Lung (tissue), 9 donors: ENCODE measurements at regions not wholly inside any gene's neighbourhood (a gene's known extent, or its start where the extent isn't known, plus 50 kb on each side); places are given as distances from the start of the nearest gene placed in this dataset.
A peak's percentile ranks its signal among the peaks of the same experiment; 100 is the strongest.
"Not testable (repeated sequence)": the region's sequence is repeated elsewhere in the genome, so short reads cannot be mapped to it uniquely, and the experiment has no call there.

Source experiments
- ATAC-seq: fragments of 200-7000 bp; cut with Tn5 transposase; one replicate; pipeline ENCODE4 v1.9.1; 2020; ENCODE audit warnings: moderate number of reproducible peaks; ENCODE audit not compliant: insufficient read depth, low FRiP score
- DNase-seq, 3 donors: peaks; one replicate each; pipeline ENCODE4 v3.0.0-alpha.2; 2013 to 2017
- H3K27ac ChIP-seq, 2 donors: one replicate each; pipeline ENCODE4 v1.5.1; 2013; ENCODE audit warnings: mild to moderate bottlenecking in 2 of 2, moderate library complexity in 2 of 2, control low read depth in 1 of 2, inconsistent platforms in 1 of 2, low read depth in 1 of 2, low read length in 1 of 2
- H3K27me3 ChIP-seq, 3 donors: one replicate each; pipeline ENCODE4 v1.5.1; 2013; ENCODE audit warnings: low read length in 2 of 3; ENCODE audit not compliant: control insufficient read depth in 3 of 3, insufficient read depth in 3 of 3
- H3K36me3 ChIP-seq, 4 donors: one replicate each; pipeline ENCODE4 v1.5.1; 2013; ENCODE audit warnings: low read length in 4 of 4, mild to moderate bottlenecking in 1 of 4, moderate library complexity in 1 of 4; ENCODE audit not compliant: control insufficient read depth in 4 of 4, insufficient read depth in 4 of 4
- H3K4me1 ChIP-seq, 5 donors: one replicate each; pipeline ENCODE4 v1.5.1; 2013; ENCODE audit warnings: low read length in 5 of 5, mild to moderate bottlenecking in 2 of 5, moderate library complexity in 1 of 5; ENCODE audit not compliant: control insufficient read depth in 5 of 5, insufficient read depth in 5 of 5
- H3K4me3 ChIP-seq: one replicate; pipeline ENCODE4 v1.5.1; 2013; ENCODE audit warnings: mild to moderate bottlenecking, control low read depth, moderate library complexity
- H3K9ac ChIP-seq, 2 donors: one replicate each; pipeline ENCODE4 v1.5.1; 2013; ENCODE audit warnings: low read length in 2 of 2, control low read depth in 1 of 2; ENCODE audit not compliant: insufficient read depth in 1 of 2
- H3K9me3 ChIP-seq, 4 donors: one replicate each; pipeline ENCODE4 v1.5.1; 2013; ENCODE audit warnings: low read length in 3 of 4, mild to moderate bottlenecking in 1 of 4, moderate library complexity in 1 of 4; ENCODE audit not compliant: control insufficient read depth in 4 of 4, insufficient read depth in 3 of 4
- WGBS, 2 donors: extraction: QIAGEN DNeasy Blood & Tissue Kit; methylation state at CpG; one replicate each; pipeline ENCODE4 v1.1.7; 2013; 5-methylcytosine and 5-hydroxymethylcytosine counted together
- donor health status: Bipolar disorder and iron deficiency.
- donor health status: healthy.
- donor health status: DM: yes; HTN: yes; CAD: no.

DNA sequence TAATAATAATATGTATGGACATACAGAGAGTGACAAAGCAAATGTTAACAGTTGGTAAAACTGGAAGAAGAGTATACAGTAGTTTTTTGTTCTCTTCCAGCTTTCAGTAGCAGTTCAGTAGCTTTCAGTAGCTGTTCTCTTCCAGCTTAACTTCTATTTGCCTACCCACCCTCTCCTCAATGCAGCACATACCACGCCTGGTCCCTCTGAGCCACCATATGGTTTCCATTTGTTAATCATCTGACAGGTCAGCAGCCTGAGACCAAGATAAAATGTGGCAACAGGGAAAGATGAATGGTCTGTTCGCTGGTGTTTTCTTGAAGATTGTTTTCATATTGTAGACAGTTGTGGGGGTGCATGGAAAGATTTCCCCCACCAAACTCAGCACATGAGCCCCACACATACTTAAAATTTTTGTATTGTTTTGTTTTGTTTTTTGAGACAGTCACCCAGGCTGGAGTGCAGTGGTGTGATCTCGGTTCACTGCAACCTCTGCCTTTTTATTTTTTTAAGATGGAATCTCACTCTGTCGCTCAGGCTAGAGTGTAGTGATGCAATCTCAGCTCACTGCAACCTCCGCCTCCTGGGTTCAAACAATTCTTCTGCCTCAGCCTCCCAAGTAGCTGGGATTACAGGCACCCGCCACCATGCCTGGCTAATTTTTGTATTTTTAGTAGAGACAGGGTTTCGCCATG, 56.8 kb downstream of the ATP6V0E2 start:
- H3K36me3 ChIP-seq, H3K4me1 ChIP-seq, H3K27ac ChIP-seq, H3K27me3 ChIP-seq, H3K9ac ChIP-seq, H3K9me3 ChIP-seq, H3K4me3 ChIP-seq, ATAC-seq: not testable (repeated sequence)
- 61 to 84% methylated on average over 6 of the region's 7 CpGs for WGBS, 2 donors
- DNase-seq = peak; percentile 78 to 93 (median 92)

DNA sequence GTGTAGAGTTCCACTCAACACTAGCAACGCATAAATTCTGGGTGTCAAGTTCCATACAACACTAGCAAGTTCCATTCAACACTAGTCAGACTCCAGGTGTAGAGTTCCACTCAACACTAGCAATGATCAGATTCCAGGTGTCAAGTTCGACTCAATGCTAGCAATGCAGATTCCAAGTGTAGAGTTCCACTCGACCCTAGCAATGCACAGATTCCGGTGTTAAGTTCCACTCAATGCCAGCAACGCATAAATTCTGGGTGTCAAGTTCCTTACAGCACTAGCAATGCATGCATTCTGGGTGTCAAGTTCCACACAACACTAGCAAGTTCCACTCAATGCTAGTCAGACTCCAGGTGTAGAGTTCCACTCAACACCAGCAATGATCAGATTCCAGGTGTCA, 60.0 kb downstream of the ATP6V0E2 start:
- WGBS, 2 donors = 79 to 92% methylated on average over 5 of the region's 5 CpGs
- H3K27me3 ChIP-seq, H3K4me1 ChIP-seq, H3K9me3 ChIP-seq, H3K36me3 ChIP-seq, H3K4me3 ChIP-seq, H3K9ac ChIP-seq, ATAC-seq, H3K27ac ChIP-seq, DNase-seq: not testable (repeated sequence)

DNA sequence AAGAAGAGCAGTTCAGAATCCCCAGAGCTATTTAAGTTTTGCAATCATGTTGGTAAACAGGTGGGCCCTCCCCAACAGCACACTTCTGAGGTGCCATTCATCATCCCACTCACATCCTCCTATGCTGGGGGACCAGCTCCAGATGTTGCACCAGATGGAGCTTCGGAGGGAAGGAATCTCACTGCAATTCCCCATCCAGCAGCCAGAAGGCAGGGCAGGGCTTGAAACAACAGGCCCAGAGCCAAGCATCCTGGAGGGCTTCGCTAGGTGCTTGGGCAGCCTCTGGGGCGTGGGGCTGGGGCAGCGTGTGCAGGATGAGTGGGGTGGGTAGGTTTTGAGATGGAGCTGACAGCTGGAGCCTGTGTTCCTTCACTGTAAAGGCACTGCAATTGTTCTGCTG, 73.6 kb downstream of the ATP6V0E2 start:
- not testable (repeated sequence) for H3K9ac ChIP-seq, H3K27me3 ChIP-seq, H3K9me3 ChIP-seq, DNase-seq, H3K4me1 ChIP-seq, ATAC-seq, H3K4me3 ChIP-seq, H3K27ac ChIP-seq, H3K36me3 ChIP-seq
- WGBS, 2 donors = no CpG with 5 or more reads among the region's 4 CpGs

DNA sequence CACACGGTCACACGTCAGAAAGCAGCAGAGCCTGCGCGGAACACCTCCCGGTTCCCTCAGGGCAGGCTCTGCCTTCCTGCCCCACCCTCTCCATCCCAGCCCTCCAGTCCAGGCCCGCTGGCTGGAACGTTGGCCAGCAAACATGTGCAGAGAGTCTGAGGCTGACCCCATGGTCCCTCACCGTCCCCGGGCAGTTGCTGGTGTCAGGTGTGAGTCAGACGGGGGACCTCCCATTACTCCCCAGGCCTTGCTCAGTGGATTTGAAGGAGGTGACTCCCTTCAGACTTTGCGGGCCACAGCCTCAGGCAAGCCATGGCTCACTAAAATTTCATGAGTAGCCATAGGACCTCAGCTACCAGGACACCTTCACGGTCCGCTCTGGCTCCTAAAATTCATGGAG, 74.7 kb downstream of the ATP6V0E2 start:
- ATAC-seq, H3K4me3 ChIP-seq, DNase-seq, H3K9ac ChIP-seq, H3K4me1 ChIP-seq, H3K36me3 ChIP-seq, H3K27ac ChIP-seq, H3K27me3 ChIP-seq, H3K9me3 ChIP-seq: not testable (repeated sequence)
- WGBS, 2 donors = 87 to 93% methylated on average over 8 to 10 of the region's 13 CpGs

DNA sequence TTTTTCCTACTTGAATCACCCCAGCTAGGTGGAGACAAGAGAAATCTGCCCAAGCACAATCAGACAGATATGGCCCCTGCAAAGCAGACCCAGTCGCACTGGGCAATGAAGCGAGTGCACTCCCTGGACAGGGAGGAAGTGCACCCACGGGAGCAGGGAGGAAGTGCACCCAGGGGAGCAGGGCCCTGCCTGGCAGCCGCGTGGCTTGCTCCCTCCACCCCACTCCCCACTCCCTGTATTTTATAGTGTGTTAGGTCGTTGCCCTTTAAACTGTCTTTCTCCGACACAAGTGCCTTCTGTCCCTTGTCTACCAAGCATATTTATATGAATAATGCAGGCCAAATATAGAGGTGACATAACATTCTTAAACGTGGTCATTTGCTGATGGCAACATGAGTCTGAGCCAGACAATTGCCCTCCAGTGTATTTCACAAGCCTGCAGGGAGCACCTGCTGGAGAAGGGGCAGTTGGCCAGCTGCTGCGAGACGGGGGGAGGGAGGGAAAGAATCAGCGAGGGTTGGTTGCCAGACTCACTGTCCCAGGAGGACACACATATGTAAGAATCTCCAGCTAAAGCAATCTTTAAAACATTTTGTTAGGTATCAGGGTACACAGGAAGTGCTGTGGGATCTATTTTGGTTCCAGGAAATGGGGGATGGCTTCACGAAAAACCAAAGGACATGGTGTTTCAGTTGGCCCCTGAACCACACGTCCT, 76.3 kb downstream of the ATP6V0E2 start:
- not testable (repeated sequence) for H3K9me3 ChIP-seq, DNase-seq, H3K27me3 ChIP-seq, ATAC-seq, H3K4me1 ChIP-seq, H3K27ac ChIP-seq, H3K36me3 ChIP-seq, H3K9ac ChIP-seq, H3K4me3 ChIP-seq
- 21 to 37% methylated on average over 8 to 9 of the region's 13 CpGs for WGBS, 2 donors

DNA sequence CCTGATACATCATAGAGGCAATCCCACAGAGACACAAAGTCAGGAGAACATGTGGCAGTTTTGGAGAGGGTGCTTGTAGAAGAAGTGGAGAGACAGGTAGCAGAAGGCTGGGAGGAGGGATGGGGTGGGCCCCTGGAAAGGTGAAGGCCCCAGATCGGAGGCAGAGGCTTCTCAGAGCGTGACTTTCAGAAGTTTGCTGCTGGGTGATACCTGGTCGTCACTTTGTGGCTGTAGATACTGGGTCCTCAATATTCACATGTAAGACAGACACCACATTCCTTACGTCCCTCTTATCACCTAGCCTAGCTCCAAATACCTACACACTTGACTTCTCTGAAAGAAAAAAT, 76.8 kb downstream of the ATP6V0E2 start:
- not testable (repeated sequence) for H3K9me3 ChIP-seq, H3K4me1 ChIP-seq, H3K27ac ChIP-seq, H3K4me3 ChIP-seq, H3K9ac ChIP-seq, ATAC-seq, DNase-seq, H3K36me3 ChIP-seq, H3K27me3 ChIP-seq
- WGBS, 2 donors = no CpG with 5 or more reads among the region's 4 CpGs

DNA sequence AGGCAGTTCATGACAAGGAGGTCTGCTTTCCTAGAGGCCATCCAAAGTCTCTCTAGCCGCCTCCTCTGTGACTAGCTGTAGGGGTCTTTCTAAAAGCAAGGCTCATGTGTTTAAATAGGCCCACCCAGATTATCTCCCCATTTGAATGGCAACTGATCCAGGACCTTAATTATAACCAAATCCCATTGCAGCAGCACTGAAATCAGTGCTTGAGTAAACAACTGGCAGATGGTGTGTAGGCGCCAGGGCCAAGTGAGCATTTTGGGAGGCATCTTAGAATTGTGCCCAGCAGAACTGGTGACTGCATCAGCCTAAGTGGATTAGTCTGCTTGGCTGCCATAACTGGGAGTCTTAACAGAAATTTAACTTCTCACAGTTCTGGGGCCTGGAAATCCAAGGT, 77.8 kb downstream of the ATP6V0E2 start:
- not testable (repeated sequence) for H3K9me3 ChIP-seq, ATAC-seq, H3K27me3 ChIP-seq, H3K36me3 ChIP-seq, H3K4me3 ChIP-seq, DNase-seq, H3K27ac ChIP-seq, H3K4me1 ChIP-seq, H3K9ac ChIP-seq
- WGBS, 2 donors = 96 to 100% methylated on average over 2 of the region's 2 CpGs

DNA sequence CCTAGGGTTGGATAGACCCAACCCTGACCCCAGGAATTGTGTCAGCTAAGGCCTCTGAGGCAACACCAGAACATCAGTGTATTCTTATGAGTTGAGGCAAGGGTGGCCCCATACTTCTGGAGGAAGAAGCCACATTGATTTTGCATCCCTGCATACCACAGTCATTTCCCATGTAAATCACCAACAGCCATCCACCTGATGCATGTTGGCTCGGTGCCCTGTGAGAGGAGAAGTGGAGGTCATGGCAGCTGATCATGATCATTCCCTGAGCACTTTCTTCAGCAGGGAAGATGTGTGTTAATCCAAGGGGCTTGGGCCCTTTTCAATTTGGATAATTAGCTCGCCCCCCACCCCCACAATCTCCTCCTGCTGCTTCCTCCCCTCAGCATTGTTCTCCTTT, 85.1 kb downstream of the ATP6V0E2 start:
- H3K9me3 ChIP-seq, DNase-seq, H3K27ac ChIP-seq, ATAC-seq, H3K4me1 ChIP-seq, H3K4me3 ChIP-seq, H3K27me3 ChIP-seq, H3K36me3 ChIP-seq, H3K9ac ChIP-seq: not testable (repeated sequence)
- 77 to 82% methylated on average over 2 of the region's 2 CpGs for WGBS, 2 donors
